Common myeloid progenitor, CD34-positive (primary cell): ENCODE measurements at regions not wholly inside any gene's neighbourhood (a gene's known extent, or its start where the extent isn't known, plus 50 kb on each side); places are given as distances from the start of the nearest gene placed in this dataset.
"Not testable (repeated sequence)": the region's sequence is repeated elsewhere in the genome, so short reads cannot be mapped to it uniquely, and the experiment has no call there.

Source experiments
- CTCF ChIA-PET: fragments of 350-600 bp; sonication (Branson Sonifier 250); formaldehyde crosslinking; loops from one replicate; lab custom pipeline; 2021; ENCODE audit warnings: antibody characterized with exemption; lab: Charles Lee
- POLR2A ChIA-PET: fragments of 350-600 bp; sonication (Branson Sonifier 250); formaldehyde crosslinking; loops from one replicate; lab custom pipeline; 2021; ENCODE audit warnings: antibody characterized with exemption; lab: Charles Lee
- DNase-seq, 3 donors: peaks; one replicate each; pipeline versions ENCODE4 v3.0.0 to v3.0.0-alpha.2; 2013
- H3K27ac ChIP-seq, 2 experiments: 1 replicate in 1 of 2; 2 replicates in 1 of 2; pipeline ENCODE4 v1.7.0; 2013; ENCODE audit warnings: inconsistent platforms in 2 of 2, low read length in 2 of 2, mild to moderate bottlenecking in 2 of 2, low read depth in 1 of 2, moderate library complexity in 1 of 2; ENCODE audit not compliant: severe bottlenecking in 2 of 2, insufficient read depth in 1 of 2, poor library complexity in 1 of 2
- H3K27me3 ChIP-seq, 5 experiments: replicated peaks in 2 of 5; 1 replicate in 3 of 5; 2 replicates in 2 of 5; pipeline versions ENCODE4 v1.6.1 to v1.7.0; 2013; ENCODE audit warnings: low read length in 4 of 5, mild to moderate bottlenecking in 2 of 5, moderate library complexity in 2 of 5, inconsistent platforms in 1 of 5; ENCODE audit not compliant: insufficient read depth in 5 of 5, control insufficient read depth in 4 of 5
- H3K36me3 ChIP-seq, 4 experiments: 1 replicate in 2 of 4; 2 replicates in 2 of 4; pipeline versions ENCODE4 v1.6.1 to v1.7.0; 2013; ENCODE audit warnings: low read length in 3 of 4, control low read depth in 1 of 4, mild to moderate bottlenecking in 1 of 4; ENCODE audit not compliant: control insufficient read depth in 4 of 4, insufficient read depth in 4 of 4
- H3K4me1 ChIP-seq, 4 experiments: 1 replicate in 3 of 4; 2 replicates in 1 of 4; pipeline versions ENCODE4 v1.6.1 to v1.7.1; 2013; ENCODE audit warnings: low read length in 3 of 4, mild to moderate bottlenecking in 3 of 4, control low read depth in 1 of 4, inconsistent platforms in 1 of 4, moderate library complexity in 1 of 4; ENCODE audit not compliant: control insufficient read depth in 4 of 4, insufficient read depth in 4 of 4; ENCODE audit errors: control extremely low read depth in 1 of 4
- H3K4me3 ChIP-seq, 7 experiments: 1 replicate in 4 of 7; 2 replicates in 3 of 7; pipeline versions ENCODE4 v1.5.1 to v1.7.0; 2013; ENCODE audit warnings: mild to moderate bottlenecking in 7 of 7, low read length in 6 of 7, moderate library complexity in 6 of 7, inconsistent platforms in 2 of 7, low read depth in 2 of 7, control low read depth in 1 of 7; ENCODE audit not compliant: insufficient read depth in 4 of 7, control insufficient read depth in 1 of 7; ENCODE audit errors: extremely low read depth in 1 of 7
- H3K9me3 ChIP-seq, 5 experiments: 1 replicate in 4 of 5; 2 replicates in 1 of 5; pipeline versions ENCODE4 v1.6.1 to v1.7.1; 2013; ENCODE audit warnings: low read length in 4 of 5, mild to moderate bottlenecking in 2 of 5, inconsistent platforms in 1 of 5, low read depth in 1 of 5, moderate library complexity in 1 of 5; ENCODE audit not compliant: control insufficient read depth in 4 of 5, insufficient read depth in 2 of 5; ENCODE audit errors: control extremely low read depth in 1 of 5
- WGBS: methylation state at CpG from one replicate; pipeline ENCODE4 v1.1.5; 2013; ENCODE audit not compliant: insufficient coverage; 5-methylcytosine and 5-hydroxymethylcytosine counted together

GRCh38 chrX:46322929-46323328, 222.3 kb downstream of the ZNF674 start:
- POLR2A ChIA-PET = not testable (repeated sequence)

GRCh38 chrX:46321676-46322075, 223.5 kb downstream of the ZNF674 start:
- Histone ChIP-seq H3K27ac (no peak overlapping the region), H3K9me3 (no peaks in the 10 kb centered on the region), H3K4me1 (peaks cover 0 to 5% (median 0%) of the 10 kb centered on the region in 4 experiments), H3K36me3 (no peaks in the 10 kb centered on the region), H3K4me3 (no peak overlapping the region), H3K27me3 (peaks cover 0 to 7% (median 0%) of the 10 kb centered on the region in 5 experiments)
- DNase-seq = peak in 2 of 3 donors; percentile 31 to 41
- ChIA-PET CTCF (no interaction called here), POLR2A (no interaction called here)

More at GRCh38 chrX:46322929-46323328, 222.3 kb downstream of the ZNF674 start:
- H3K27ac ChIP-seq, H3K4me1 ChIP-seq, CTCF ChIA-PET, H3K27me3 ChIP-seq, H3K9me3 ChIP-seq, H3K36me3 ChIP-seq, DNase-seq, H3K4me3 ChIP-seq: not testable (repeated sequence)
- 55% methylated on average over 2 of the region's 5 CpGs for WGBS

- Histone ChIP-seq H3K27me3 (peaks cover 0 to 2% (median 0%) of the 10 kb centered on the region in 5 experiments), H3K27ac (no peak overlapping the region), H3K4me1 (peaks cover 0 to 5% (median 0%) of the 10 kb centered on the region in 4 experiments), H3K9me3 (no peaks in the 10 kb centered on the region), H3K36me3 (no peaks in the 10 kb centered on the region), H3K4me3 (no peak overlapping the region)
- WGBS = no CpG with 5 or more reads among the region's 1 CpG
- DNase-seq = no peak
- CTCF ChIA-PET = no interaction called here
- POLR2A ChIA-PET = no interaction called here
Observed at GRCh38 chrX:46319750-46320149, 225.5 kb downstream of the ZNF674 start.

- Histone ChIP-seq H3K9me3 (no peaks in the 10 kb centered on the region), H3K4me1 (peaks cover 0 to 5% (median 0%) of the 10 kb centered on the region in 4 experiments), H3K36me3 (no peaks in the 10 kb centered on the region), H3K27ac (no peak overlapping the region), H3K4me3 (no peak overlapping the region), H3K27me3 (peaks cover 0 to 2% (median 0%) of the 10 kb centered on the region in 5 experiments)
- ChIA-PET CTCF (no interaction called here), POLR2A (no interaction called here)
- no CpG with 5 or more reads among the region's 3 CpGs for WGBS
- DNase-seq = no peak
Observed at GRCh38 chrX:46318551-46318950, 226.7 kb downstream of the ZNF674 start.

GRCh38 chrX:46317163-46317562, 228.1 kb downstream of the ZNF674 start:
- H3K36me3 ChIP-seq = no peaks in the 10 kb centered on the region
- H3K4me1 ChIP-seq = peaks cover 0 to 4% (median 0%) of the 10 kb centered on the region in 4 experiments
- H3K27me3 ChIP-seq = peaks cover 0 to 2% (median 0%) of the 10 kb centered on the region in 5 experiments
- no peak overlapping the region for H3K27ac ChIP-seq
- no peaks in the 10 kb centered on the region for H3K9me3 ChIP-seq
- H3K4me3 ChIP-seq = no peak overlapping the region
- POLR2A ChIA-PET = no interaction called here
- DNase-seq = no peak
- 60% methylated on average over 1 of the region's 1 CpG for WGBS
- CTCF ChIA-PET = no interaction called here

GRCh38 chrX:46311581-46312120, 233.6 kb downstream of the ZNF674 start:
- Histone ChIP-seq H3K4me3 (no peak overlapping the region), H3K4me1 (no peaks in the 10 kb centered on the region), H3K9me3 (peaks cover 0 to 4% (median 0%) of the 10 kb centered on the region in 5 experiments), H3K27ac (no peak overlapping the region), H3K36me3 (no peaks in the 10 kb centered on the region), H3K27me3 (peaks cover 0 to 2% (median 0%) of the 10 kb centered on the region in 5 experiments)
- DNase-seq = no peak
- ChIA-PET CTCF (no interaction called here), POLR2A (no interaction called here)
- 76% methylated on average over 2 of the region's 4 CpGs for WGBS

- Histone ChIP-seq H3K36me3 (no peaks in the 10 kb centered on the region), H3K9me3 (peaks cover 0 to 8% (median 0%) of the 10 kb centered on the region in 5 experiments), H3K4me1 (no peaks in the 10 kb centered on the region), H3K4me3 (no peak overlapping the region), H3K27me3 (peaks cover 0 to 2% (median 0%) of the 10 kb centered on the region in 5 experiments), H3K27ac (no peak overlapping the region)
- POLR2A ChIA-PET = no interaction called here
- 55% methylated on average over 2 of the region's 4 CpGs for WGBS
- CTCF ChIA-PET = no interaction called here
- no peak for DNase-seq
Observed at GRCh38 chrX:46310815-46311497, 234.3 kb downstream of the ZNF674 start.
